K562 (cell line): ENCODE measurements at regions not wholly inside any gene's neighbourhood (a gene's known extent, or its start where the extent isn't known, plus 50 kb on each side); places are given as distances from the start of the nearest gene placed in this dataset.

Experiments
- ATAC-seq: fragments of 200-7000 bp; cut with Tn5 transposase; 3 replicates; pipeline ENCODE4 v1.9.1; 2020; ENCODE audit warnings: moderate library complexity
- BruUV-seq: library from RNA; stranded (reverse); fragments of 400-500 nt; replicated peaks from 2 replicates; lab custom pipeline; 2021; lab: Mats Ljungman, UMichigan
- CTCF ChIA-PET: fragments of 300-600 bp; formaldehyde crosslinking; extraction: SDS; loops from one replicate; lab custom pipeline; 2021; ENCODE audit warnings: low intra/inter-chr PET ratio; lab: Yijun Ruan, JAX
- POLR2A ChIA-PET: fragments of 300-600, 350-650 bp; sonication (Branson Sonifier 250); formaldehyde crosslinking; extraction: SDS; loops from one replicate; lab custom pipeline; 2021; ENCODE audit warnings: antibody characterized with exemption, inconsistent platforms; lab: Yijun Ruan, JAX
- DNase-seq, 4 experiments: peaks; one replicate each; pipeline versions ENCODE4 v3.0.0 to v3.0.0-alpha.2; 2011 to 2018; ENCODE audit warnings: low spot score in 3 of 4, mixed read lengths in 3 of 4; ENCODE audit errors: extremely low read depth in 1 of 4
- FAIRE-seq: peaks from 2 replicates; lab custom pipeline; 2011; peaks lifted over from hg19 to GRCh38; lab: Jason Lieb, UNC
- H2AFZ ChIP-seq: 2 replicates; pipeline ENCODE4 v1.6.0; 2011; ENCODE audit warnings: low read depth, low read length, control low read depth, inconsistent platforms
- H3K27ac ChIP-seq: fragments of 200-600 bp; 3 replicates; pipeline ENCODE4 v1.8.0; 2011; ENCODE audit warnings: low read depth, mild to moderate bottlenecking, control low read depth, inconsistent platforms, low read length, moderate library complexity, mixed read lengths; ENCODE audit errors: extremely low read depth
- H3K27me3 ChIP-seq, 2 experiments: fragments of 300-600 bp in 1 of 2; 2 replicates in 1 of 2; 3 replicates in 1 of 2; pipeline versions ENCODE4 v1.6.0 to v1.8.0; 2011; ENCODE audit warnings: inconsistent platforms in 2 of 2, low read length in 2 of 2, mild to moderate bottlenecking in 1 of 2, mixed read lengths in 1 of 2, moderate library complexity in 1 of 2; ENCODE audit not compliant: control insufficient read depth in 2 of 2, insufficient read depth in 2 of 2
- H3K36me3 ChIP-seq: fragments of 300-600 bp; 3 replicates; pipeline ENCODE4 v1.8.0; 2011; ENCODE audit warnings: mild to moderate bottlenecking, low read length, inconsistent platforms; ENCODE audit not compliant: control insufficient read depth, insufficient read depth
- H3K4me1 ChIP-seq, 2 experiments: fragments of 200-600 bp in 1 of 2; replicated peaks in 1 of 2; 2 replicates in 1 of 2; 3 replicates in 1 of 2; pipeline versions ENCODE4 v1.5.1 to v1.8.0; 2011; ENCODE audit warnings: inconsistent platforms in 2 of 2, low read length in 2 of 2, mild to moderate bottlenecking in 1 of 2, mixed read lengths in 1 of 2, moderate library complexity in 1 of 2; ENCODE audit not compliant: control insufficient read depth in 2 of 2, insufficient read depth in 2 of 2
- H3K4me2 ChIP-seq: 2 replicates; pipeline ENCODE4 v1.6.1; 2011; ENCODE audit warnings: low read length, control low read depth, inconsistent platforms, mixed read lengths; ENCODE audit not compliant: insufficient read depth
- H3K4me3 ChIP-seq: fragments of 200-600 bp; sonication (generic), shearing (Covaris generic); 2 replicates; pipeline ENCODE4 v1.5.1; 2016; ENCODE audit warnings: control low read depth, inconsistent platforms
- H3K79me2 ChIP-seq: fragments of 200-600 bp; 3 replicates; pipeline ENCODE4 v1.8.0; 2011; ENCODE audit warnings: low read length, inconsistent platforms; ENCODE audit not compliant: control insufficient read depth, insufficient read depth
- H3K9ac ChIP-seq, 2 experiments: 2 replicates each; pipeline versions ENCODE4 v1.6.0 to v1.6.1; 2011; ENCODE audit warnings: low read depth in 2 of 2, low read length in 2 of 2, control low read depth in 1 of 2, inconsistent platforms in 1 of 2, mild to moderate bottlenecking in 1 of 2, mixed read lengths in 1 of 2; ENCODE audit not compliant: insufficient read depth in 1 of 2
- H3K9me1 ChIP-seq: one replicate; pipeline ENCODE4 v1.6.0; 2011; ENCODE audit warnings: inconsistent platforms, mild to moderate bottlenecking, low read length, moderate library complexity; ENCODE audit not compliant: control insufficient read depth, insufficient read depth
- H3K9me3 ChIP-seq: replicated peaks from 2 replicates; pipeline ENCODE4 v1.5.1; 2011; ENCODE audit warnings: low read depth, low read length, inconsistent platforms; ENCODE audit not compliant: control insufficient read depth, insufficient read depth
- H4K20me1 ChIP-seq: replicated peaks from 2 replicates; pipeline ENCODE4 v1.6.1; 2011; ENCODE audit warnings: low read length, inconsistent platforms, mixed read lengths; ENCODE audit not compliant: control insufficient read depth, insufficient read depth
- CBX2 ChIP-seq: fragments of 200-600 bp; sonication (generic); IDR thresholded peaks from one replicate; pipeline ENCODE4 v1.6.1; 2012; ENCODE audit warnings: mild to moderate bottlenecking, low read length, inconsistent platforms; ENCODE audit not compliant: insufficient read depth, poor library complexity, severe bottlenecking
- HDAC2 ChIP-seq: fragments of 450-650 bp; IDR thresholded peaks from 2 replicates; pipeline ENCODE4 v1.6.1; 2016; ENCODE audit warnings: mild to moderate bottlenecking
- ZNF436 ChIP-seq: fragments of 250-450, 450-650 bp; sonication (Bioruptor Pico); formaldehyde crosslinking; IDR thresholded peaks from 2 replicates; pipeline ENCODE4 v1.7.0; 2020; ENCODE audit warnings: mild to moderate bottlenecking
- ZNF511 ChIP-seq: sonication (generic); formaldehyde crosslinking; IDR thresholded peaks from 2 replicates; pipeline ENCODE4 v1.8.0; 2022; ENCODE audit warnings: mild to moderate bottlenecking, missing genetic modification reagents
- ZNF592 ChIP-seq: fragments of 450-650 bp; IDR thresholded peaks from 2 replicates; pipeline ENCODE4 v1.6.1; 2017; ENCODE audit warnings: antibody characterized with exemption, mild to moderate bottlenecking
- in situ Hi-C: fragments of 300-500 bp; cut with MboI; formaldehyde crosslinking; loops from 4 replicates; pipeline ENCODE4 v1.15.0; 2018; ENCODE audit warnings: inconsistent platforms, mixed read lengths
- intact Hi-C: fragments of 100-400 bp; cut with micrococcal nuclease; formaldehyde crosslinking; loops from 2 replicates; pipeline ENCODE4 v1.14.2; 2022
- TF ChIP-seq, protein P1 (sequence below), 2 experiments: fragments of 450-650 bp in 1 of 2; sonication (generic) in 1 of 2; formaldehyde crosslinking; conservative IDR thresholded peaks; 2 replicates each; pipeline versions ENCODE4 v1.4.0 to v1.8.1; 2020 to 2022; ENCODE audit warnings: mild to moderate bottlenecking in 1 of 2, missing genetic modification reagents in 1 of 2

DNA sequence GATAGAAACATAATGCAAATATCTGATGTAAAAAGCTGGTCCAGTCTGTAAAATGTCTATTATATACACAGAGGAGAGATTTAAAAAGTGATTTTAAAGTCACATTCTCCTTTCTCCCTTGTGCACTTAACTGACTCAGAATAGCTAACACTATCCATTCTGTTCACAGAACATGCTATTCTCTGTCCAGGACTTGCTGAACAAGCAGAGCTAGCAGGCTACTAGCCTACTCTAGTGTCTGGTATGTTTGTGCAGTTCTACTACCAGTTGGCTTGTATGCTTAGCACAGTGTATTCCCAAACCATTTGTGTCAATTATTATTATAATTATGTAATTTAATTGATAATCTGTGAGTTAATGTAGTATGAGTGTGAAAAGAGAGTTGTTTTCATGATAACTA is 161.7 kb upstream of the NUDT12 start:
- in situ Hi-C loops: no loop called here
- Histone ChIP-seq H3K4me3 (no peak overlapping the region), H3K4me2 (no peak overlapping the region)
- TF ChIP-seq HDAC2 (no peak), ZNF436 (CRISPR knock-in tag) (no peak), CBX2 (no peak), ZNF592 (no peak), ZNF511 (CRISPR knock-in tag) (no peak)
- TF ChIP-seq, protein P1, sequence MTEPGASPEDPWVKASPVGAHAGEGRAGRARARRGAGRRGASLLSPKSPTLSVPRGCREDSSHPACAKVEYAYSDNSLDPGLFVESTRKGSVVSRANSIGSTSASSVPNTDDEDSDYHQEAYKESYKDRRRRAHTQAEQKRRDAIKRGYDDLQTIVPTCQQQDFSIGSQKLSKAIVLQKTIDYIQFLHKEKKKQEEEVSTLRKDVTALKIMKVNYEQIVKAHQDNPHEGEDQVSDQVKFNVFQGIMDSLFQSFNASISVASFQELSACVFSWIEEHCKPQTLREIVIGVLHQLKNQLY (CRISPR knock-in tag; conservative IDR thresholded peaks at IDR 0.05): no peak
- TF ChIP-seq, all 486 proteins: peak for 0
- no peaks in the 10 kb centered on the region for H3K4me1 ChIP-seq
- no peaks in the 10 kb centered on the region for H3K9me1 ChIP-seq
- no peaks in the 10 kb centered on the region for H3K79me2 ChIP-seq
- no peak for DNase-seq
- H3K9ac ChIP-seq: no peak overlapping the region
- no peaks in the 10 kb centered on the region; the same call in 1 of the 2 replicates for H3K9me3 ChIP-seq
- POLR2A ChIA-PET: no interaction called here
- no peaks in the 10 kb centered on the region for H4K20me1 ChIP-seq
- CTCF ChIA-PET: no interaction called here
- ATAC-seq: no peak
- no peak overlapping the region for H2AFZ ChIP-seq
- no peak overlapping the region for H3K27ac ChIP-seq
- intact Hi-C loops: no loop called here
- H3K36me3 ChIP-seq: no peaks in the 10 kb centered on the region
- no peaks in the 10 kb centered on the region for H3K27me3 ChIP-seq
- BruUV-seq: no TSS peak
- no peak for FAIRE-seq
